Esophagus squamous epithelium (tissue), 5 donors: ENCODE measurements at regions not wholly inside any gene's neighbourhood (a gene's known extent, or its start where the extent isn't known, plus 50 kb on each side); places are given as distances from the start of the nearest gene placed in this dataset.

Source experiments
- DNase-seq: peaks from one replicate; lab custom pipeline; 2025; lab: John Stamatoyannopoulos, UW
- H3K27ac ChIP-seq, 4 donors: fragments of 200-600 bp; sonication (generic); one replicate each; pipeline ENCODE4 v1.5.1; 2016 to 2019; ENCODE audit warnings: mild to moderate bottlenecking in 1 of 4
- H3K27me3 ChIP-seq, 4 donors: fragments of 200-600 bp; sonication (generic); 1 replicate in 3 of 4; 2 replicates in 1 of 4; pipeline versions ENCODE4 v1.5.1 to v1.6.0; 2017 to 2021; ENCODE audit warnings: antibody characterized with exemption in 1 of 4
- H3K36me3 ChIP-seq, 3 donors: fragments of 200-600 bp; sonication (generic); one replicate each; pipeline ENCODE4 v1.5.1; 2016 to 2019
- H3K4me1 ChIP-seq, 3 donors: fragments of 200-600 bp; sonication (generic); one replicate each; pipeline ENCODE4 v1.5.1; 2017 to 2019
- H3K4me3 ChIP-seq, 4 donors: fragments of 200-600 bp; sonication (generic); 1 replicate in 3 of 4; 2 replicates in 1 of 4; pipeline ENCODE4 v1.5.1; 2016 to 2019; ENCODE audit warnings: mild to moderate bottlenecking in 2 of 4, moderate library complexity in 1 of 4
- H3K9me3 ChIP-seq, 3 donors: fragments of 200-600 bp; sonication (generic); one replicate each; pipeline ENCODE4 v1.5.1; 2016 to 2019
- CTCF ChIP-seq, 6 experiments: fragments of 450-650 bp in 4 of 6; fragments of 200-600 bp in 2 of 6; sonication (generic) in 2 of 6; IDR thresholded peaks; one replicate each; pipeline ENCODE4 v1.5.1; 2016 to 2019; ENCODE audit warnings: antibody characterized with exemption in 6 of 6, mild to moderate bottlenecking in 4 of 6, moderate library complexity in 4 of 6
- POLR2A ChIP-seq, 4 donors: fragments of 450-650 bp; IDR thresholded peaks; one replicate each; pipeline ENCODE4 v1.6.1; 2017; ENCODE audit warnings: antibody characterized with exemption in 4 of 4, mild to moderate bottlenecking in 4 of 4, moderate library complexity in 3 of 4
- WGBS, 2 donors: methylation state at CpG; one replicate each; pipeline ENCODE4 v1.1.5; 2018; 5-methylcytosine and 5-hydroxymethylcytosine counted together
- intact Hi-C: fragments of 100-400 bp; cut with DNase I; formaldehyde crosslinking; loops from one replicate; pipeline ENCODE4 v1.15.0; 2022
- donor health status: DM: yes; HTN: yes; CAD: no.

- TF ChIP-seq POLR2A (IDR thresholded peaks at IDR 0.05), result no peak
- peak; percentile 42 to 87 (median 78) for TF ChIP-seq CTCF (IDR thresholded peaks at IDR 0.05)
- intact Hi-C loops, result loop anchor here (5.0 kb wide), 1 partner anchor 457 kb away; no protein-coding TSS in a partner anchor
- Histone ChIP-seq H3K36me3 (no peaks in the 10 kb centered on the region), H3K27me3 (peaks cover 0 to 5% (median 0%) of the 10 kb centered on the region in 4 donors), H3K4me3 (peak overlapping the region in 3 of 4 donors; percentile 13 to 56 (median 28)), H3K27ac (no peak overlapping the region), H3K4me1 (peaks cover 0 to 8% (median 0%) of the 10 kb centered on the region in 3 donors), H3K9me3 (no peaks in the 10 kb centered on the region)
- WGBS, 2 donors, result 19 to 23% methylated on average over 9 of the region's 9 CpGs
- no peak for DNase-seq
Observed at GRCh38 chr7:32204361-32205018, 134.3 kb upstream of the PDE1C start.

GRCh38 chr7:32200646-32201045 lies 130.4 kb upstream of the PDE1C start:
- intact Hi-C loops, result loop anchor here (5.0 kb wide), 1 partner anchor 453 kb away; no protein-coding TSS in a partner anchor
- Histone ChIP-seq H3K27ac (no peak overlapping the region), H3K36me3 (no peaks in the 10 kb centered on the region), H3K27me3 (no peaks in the 10 kb centered on the region), H3K9me3 (no peaks in the 10 kb centered on the region), H3K4me1 (peaks cover 0 to 8% (median 0%) of the 10 kb centered on the region in 3 donors), H3K4me3 (no peak overlapping the region)
- TF ChIP-seq CTCF (IDR thresholded peaks at IDR 0.05), result no peak
- TF ChIP-seq POLR2A (IDR thresholded peaks at IDR 0.05), result no peak
- 75 to 94% methylated on average over 1 of the region's 1 CpG for WGBS, 2 donors
- no peak for DNase-seq

- H3K4me1 ChIP-seq, result no peaks in the 10 kb centered on the region
- H3K4me3 ChIP-seq, result no peak overlapping the region
- intact Hi-C loops, result no loop called here
- TF ChIP-seq POLR2A (IDR thresholded peaks at IDR 0.05) (no peak), CTCF (IDR thresholded peaks at IDR 0.05) (no peak)
- no peak overlapping the region for H3K27ac ChIP-seq
- no peaks in the 10 kb centered on the region for H3K27me3 ChIP-seq
- peaks cover 0 to 13% (median 5%) of the 10 kb centered on the region in 3 donors for H3K9me3 ChIP-seq
- H3K36me3 ChIP-seq, result no peaks in the 10 kb centered on the region
- no peak for DNase-seq
Observed at GRCh38 chr7:32194537-32194936, 124.3 kb upstream of the PDE1C start.

GRCh38 chr7:32191305-32191704 lies 121.1 kb upstream of the PDE1C start:
- TF ChIP-seq POLR2A (IDR thresholded peaks at IDR 0.05), result no peak
- no peak for TF ChIP-seq CTCF (IDR thresholded peaks at IDR 0.05)
- WGBS, 2 donors, result 74 to 75% methylated on average over 2 of the region's 2 CpGs
- Histone ChIP-seq H3K9me3 (peaks cover 0 to 13% (median 5%) of the 10 kb centered on the region in 3 donors), H3K36me3 (no peaks in the 10 kb centered on the region), H3K4me1 (no peaks in the 10 kb centered on the region), H3K4me3 (no peak overlapping the region), H3K27me3 (no peaks in the 10 kb centered on the region), H3K27ac (no peak overlapping the region)
- no peak for DNase-seq
- intact Hi-C loops, result no loop called here

GRCh38 chr7:32179567-32179966 lies 109.4 kb upstream of the PDE1C start:
- Histone ChIP-seq H3K9me3 (no peaks in the 10 kb centered on the region), H3K27me3 (peaks cover 0 to 10% (median 0%) of the 10 kb centered on the region in 4 donors), H3K27ac (no peak overlapping the region), H3K4me3 (no peak overlapping the region), H3K4me1 (no peaks in the 10 kb centered on the region), H3K36me3 (no peaks in the 10 kb centered on the region)
- no peak for DNase-seq
- TF ChIP-seq POLR2A (IDR thresholded peaks at IDR 0.05) (no peak), CTCF (IDR thresholded peaks at IDR 0.05) (no peak)
- 19 to 22% methylated on average over 1 of the region's 1 CpG for WGBS, 2 donors
- intact Hi-C loops, result no loop called here
